Neural crest cell (in vitro differentiated cells): ENCODE measurements at regions not wholly inside any gene's neighbourhood (a gene's known extent, or its start where the extent isn't known, plus 50 kb on each side); places are given as distances from the start of the nearest gene placed in this dataset.

Experiments
- DNase-seq: peaks from one replicate; pipeline ENCODE4 v3.0.0; 2021; ENCODE audit warnings: low read depth, mixed read lengths, low spot score
- H3K27ac Mint-ChIP-seq: one replicate; pipeline ENCODE4 v1.8.0; 2021; ENCODE audit warnings: mild to moderate bottlenecking, mixed read lengths; ENCODE audit not compliant: unreplicated experiment
- H3K27me3 Mint-ChIP-seq: 2 replicates; pipeline ENCODE4 v1.8.0; 2021; ENCODE audit warnings: low read depth, mild to moderate bottlenecking, mixed read lengths
- H3K36me3 Mint-ChIP-seq: 2 replicates; pipeline ENCODE4 v1.8.0; 2021; ENCODE audit warnings: low read depth, mild to moderate bottlenecking, mixed read lengths
- H3K4me1 Mint-ChIP-seq: 2 replicates; pipeline ENCODE4 v1.8.0; 2021; ENCODE audit warnings: mixed read lengths
- H3K4me3 Mint-ChIP-seq: one replicate; pipeline ENCODE4 v1.8.0; 2021; ENCODE audit warnings: mild to moderate bottlenecking, mixed read lengths
- H3K9me3 Mint-ChIP-seq: 2 replicates; pipeline ENCODE4 v1.8.0; 2021; ENCODE audit warnings: mixed read lengths
- TF ChIP-seq, protein P1 (sequence below): fragments of 200-600 bp; sonication (generic); conservative IDR thresholded peaks from 2 replicates; pipeline ENCODE4 v1.5.0; 2021; ENCODE audit warnings: antibody characterized with exemption, mild to moderate bottlenecking

GRCh38 chr5:17364987-17365810 lies 132.8 kb upstream of the TAF11L2 start:
- no peak overlapping the region for H3K27ac Mint-ChIP-seq
- no peaks in the 10 kb centered on the region for H3K27me3 Mint-ChIP-seq
- no peaks in the 10 kb centered on the region for H3K9me3 Mint-ChIP-seq
- H3K36me3 Mint-ChIP-seq: no peaks in the 10 kb centered on the region
- no peak overlapping the region for H3K4me3 Mint-ChIP-seq
- TF ChIP-seq, protein P1, sequence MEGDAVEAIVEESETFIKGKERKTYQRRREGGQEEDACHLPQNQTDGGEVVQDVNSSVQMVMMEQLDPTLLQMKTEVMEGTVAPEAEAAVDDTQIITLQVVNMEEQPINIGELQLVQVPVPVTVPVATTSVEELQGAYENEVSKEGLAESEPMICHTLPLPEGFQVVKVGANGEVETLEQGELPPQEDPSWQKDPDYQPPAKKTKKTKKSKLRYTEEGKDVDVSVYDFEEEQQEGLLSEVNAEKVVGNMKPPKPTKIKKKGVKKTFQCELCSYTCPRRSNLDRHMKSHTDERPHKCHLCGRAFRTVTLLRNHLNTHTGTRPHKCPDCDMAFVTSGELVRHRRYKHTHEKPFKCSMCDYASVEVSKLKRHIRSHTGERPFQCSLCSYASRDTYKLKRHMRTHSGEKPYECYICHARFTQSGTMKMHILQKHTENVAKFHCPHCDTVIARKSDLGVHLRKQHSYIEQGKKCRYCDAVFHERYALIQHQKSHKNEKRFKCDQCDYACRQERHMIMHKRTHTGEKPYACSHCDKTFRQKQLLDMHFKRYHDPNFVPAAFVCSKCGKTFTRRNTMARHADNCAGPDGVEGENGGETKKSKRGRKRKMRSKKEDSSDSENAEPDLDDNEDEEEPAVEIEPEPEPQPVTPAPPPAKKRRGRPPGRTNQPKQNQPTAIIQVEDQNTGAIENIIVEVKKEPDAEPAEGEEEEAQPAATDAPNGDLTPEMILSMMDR: no peak
- DNase-seq: no peak
- H3K4me1 Mint-ChIP-seq: peaks cover 7% of the 10 kb centered on the region

GRCh38 chr5:17365811-17366138 lies 132.3 kb upstream of the TAF11L2 start:
- DNase-seq: no peak
- TF ChIP-seq, protein P1: no peak
- Mint-ChIP-seq H3K9me3 (no peaks in the 10 kb centered on the region), H3K4me1 (peaks cover 10% of the 10 kb centered on the region), H3K36me3 (no peaks in the 10 kb centered on the region), H3K4me3 (no peak overlapping the region), H3K27me3 (no peaks in the 10 kb centered on the region), H3K27ac (no peak overlapping the region)

- Mint-ChIP-seq H3K36me3 (no peaks in the 10 kb centered on the region), H3K4me3 (no peak overlapping the region), H3K27me3 (no peaks in the 10 kb centered on the region), H3K27ac (no peak overlapping the region), H3K9me3 (no peaks in the 10 kb centered on the region), H3K4me1 (peaks cover 10% of the 10 kb centered on the region)
- no peak for DNase-seq
- TF ChIP-seq, protein P1: no peak
These were observed 130.7 kb upstream of the TAF11L2 start for GRCh38 chr5:17367256-17367840.

- H3K4me1 Mint-ChIP-seq: peaks cover 22% of the 10 kb centered on the region
- H3K27ac Mint-ChIP-seq: no peak overlapping the region
- no peak for DNase-seq
These were observed 127.4 kb upstream of the TAF11L2 start for GRCh38 chr5:17370651-17371050.

DNA sequence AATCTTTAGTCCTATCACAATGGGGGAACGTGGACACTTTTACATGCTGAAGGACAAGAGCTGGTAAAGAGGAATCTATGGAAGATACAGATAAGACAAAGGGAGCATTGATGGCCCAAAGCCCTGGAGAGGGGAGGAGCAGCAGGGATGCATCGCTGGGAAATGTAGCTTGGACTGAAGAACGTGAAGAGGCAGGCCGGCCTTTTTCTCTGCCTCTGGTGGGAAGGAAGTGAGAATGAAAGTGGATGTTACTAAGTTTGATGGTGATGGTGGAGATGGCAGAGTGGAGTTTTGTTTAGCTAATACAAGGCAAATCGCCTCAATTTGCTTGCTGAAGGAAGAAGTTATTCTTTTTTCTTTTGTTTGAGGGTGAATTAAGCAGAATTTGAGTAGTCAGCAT lies 124.6 kb upstream of the TAF11L2 start:
- DNase-seq: peak; percentile 11
- TF ChIP-seq, protein P1: no peak
- Mint-ChIP-seq H3K36me3 (no peaks in the 10 kb centered on the region), H3K27ac (peak overlapping the region; percentile 0), H3K4me3 (no peak overlapping the region), H3K9me3 (no peaks in the 10 kb centered on the region), H3K4me1 (peaks cover 18% of the 10 kb centered on the region), H3K27me3 (no peaks in the 10 kb centered on the region)

More at GRCh38 chr5:17370651-17371050, 127.4 kb upstream of the TAF11L2 start:
- Mint-ChIP-seq H3K4me3 (no peak overlapping the region), H3K36me3 (no peaks in the 10 kb centered on the region), H3K9me3 (no peaks in the 10 kb centered on the region), H3K27me3 (no peaks in the 10 kb centered on the region)
- TF ChIP-seq, protein P1: no peak
